HG03565 (cell line): ENCODE measurements at regions not wholly inside any gene's neighbourhood (a gene's known extent, or its start where the extent isn't known, plus 50 kb on each side); places are given as distances from the start of the nearest gene placed in this dataset.
"Not testable (repeated sequence)": the region's sequence is repeated elsewhere in the genome, so short reads cannot be mapped to it uniquely, and the experiment has no call there.

Source experiments
- ATAC-seq: cut with Tn5 transposase; IDR thresholded peaks from one replicate; pipeline ENCODE4 v1.9.1; 2021; ENCODE audit warnings: mild to moderate bottlenecking, moderate library complexity; ENCODE audit not compliant: unreplicated experiment

- not testable (repeated sequence) for ATAC-seq
Measured at GRCh38 chr2:111315188-111315917, 194.6 kb downstream of the BCL2L11 start.

GRCh38 chr2:111316221-111316741 lies 195.6 kb downstream of the BCL2L11 start:
- ATAC-seq = not testable (repeated sequence)

GRCh38 chr2:111316881-111317549 lies 196.3 kb downstream of the BCL2L11 start:
- ATAC-seq = not testable (repeated sequence)

- ATAC-seq = not testable (repeated sequence)
Measured at GRCh38 chr2:111319552-111319951, 198.8 kb downstream of the BCL2L11 start.

- not testable (repeated sequence) for ATAC-seq
Measured at GRCh38 chr2:111320264-111320663, 199.6 kb downstream of the BCL2L11 start.

- ATAC-seq = not testable (repeated sequence)
Measured at GRCh38 chr2:111320965-111321364, 200.3 kb downstream of the BCL2L11 start.

- ATAC-seq = not testable (repeated sequence)
Measured at GRCh38 chr2:111323384-111323783, 202.7 kb downstream of the BCL2L11 start.

GRCh38 chr2:111327726-111328125 lies 207.0 kb downstream of the BCL2L11 start:
- not testable (repeated sequence) for ATAC-seq

- ATAC-seq = not testable (repeated sequence)
Measured at GRCh38 chr2:111329309-111329708, 208.6 kb downstream of the BCL2L11 start.

GRCh38 chr2:111331099-111331724 lies 210.5 kb downstream of the BCL2L11 start:
- ATAC-seq = not testable (repeated sequence)

GRCh38 chr2:111335220-111335907 lies 214.7 kb downstream of the BCL2L11 start:
- not testable (repeated sequence) for ATAC-seq

- ATAC-seq = not testable (repeated sequence)
Measured at GRCh38 chr2:111338474-111338873, 217.8 kb downstream of the BCL2L11 start.

- not testable (repeated sequence) for ATAC-seq
Measured at GRCh38 chr2:111339476-111339875, 218.8 kb downstream of the BCL2L11 start.

GRCh38 chr2:111344590-111344989 lies 223.9 kb downstream of the BCL2L11 start:
- ATAC-seq = not testable (repeated sequence)

GRCh38 chr2:111345439-111345838 lies 224.7 kb downstream of the BCL2L11 start:
- ATAC-seq = not testable (repeated sequence)

GRCh38 chr2:111346018-111346930 lies 225.6 kb downstream of the BCL2L11 start:
- not testable (repeated sequence) for ATAC-seq

GRCh38 chr2:111347695-111348094 lies 227.0 kb downstream of the BCL2L11 start:
- ATAC-seq = not testable (repeated sequence)

GRCh38 chr2:111348316-111348715 lies 227.6 kb downstream of the BCL2L11 start:
- ATAC-seq = not testable (repeated sequence)

GRCh38 chr2:111355022-111355817 lies 234.5 kb downstream of the BCL2L11 start:
- not testable (repeated sequence) for ATAC-seq
